Gastrocnemius medialis (tissue), 4 donors: ENCODE measurements at regions not wholly inside any gene's neighbourhood (a gene's known extent, or its start where the extent isn't known, plus 50 kb on each side); places are given as distances from the start of the nearest gene placed in this dataset.

Experiments
- ATAC-seq, 2 donors: fragments of 150-250 bp; one replicate each; pipeline ENCODE4 v1.9.1; 2016
- DNase-seq, 2 donors: peaks; one replicate each; pipeline ENCODE4 v3.0.0-alpha.2; 2019
- H3K27ac ChIP-seq, 4 donors: fragments of 200-600 bp; sonication (generic); 1 replicate in 1 of 4; 2 replicates in 3 of 4; pipeline ENCODE4 v1.5.1; 2016 to 2018; ENCODE audit warnings: mild to moderate bottlenecking in 2 of 4, moderate library complexity in 1 of 4
- H3K27me3 ChIP-seq, 3 donors: fragments of 200-600 bp; sonication (generic) in 2 of 3; 1 replicate in 1 of 3; 2 replicates in 2 of 3; pipeline versions ENCODE4 v1.5.1 to v1.6.0; 2016 to 2019; ENCODE audit warnings: mild to moderate bottlenecking in 1 of 3, moderate library complexity in 1 of 3
- H3K36me3 ChIP-seq, 2 donors: fragments of 200-600 bp; sonication (generic) in 1 of 2; one replicate each; pipeline ENCODE4 v1.5.1; 2017 to 2018
- H3K4me1 ChIP-seq, 2 donors: fragments of 200-600 bp; sonication (generic) in 1 of 2; one replicate each; pipeline ENCODE4 v1.5.1; 2016 to 2017; ENCODE audit warnings: mild to moderate bottlenecking in 2 of 2
- H3K4me3 ChIP-seq, 4 donors: fragments of 200-600 bp; sonication (generic) in 3 of 4; 1 replicate in 1 of 4; 2 replicates in 3 of 4; pipeline ENCODE4 v1.5.1; 2016 to 2019; ENCODE audit warnings: mild to moderate bottlenecking in 2 of 4
- H3K9me3 ChIP-seq, 3 donors: fragments of 200-600 bp; sonication (generic) in 2 of 3; 1 replicate in 1 of 3; 2 replicates in 2 of 3; pipeline ENCODE4 v1.5.1; 2016 to 2019
- POLR2A ChIP-seq, 2 donors: fragments of 450-650 bp; IDR thresholded peaks; one replicate each; pipeline ENCODE4 v1.6.1; 2017; ENCODE audit warnings: antibody characterized with exemption in 2 of 2, mild to moderate bottlenecking in 2 of 2, moderate library complexity in 2 of 2
- in situ Hi-C, 4 donors: fragments of 200-750 bp; cut with MboI; loops; one replicate each; pipeline versions ENCODE4 v1.15.0 to v1.8.0; 2017; ENCODE audit warnings: low sequenced_read_pairs in 4 of 4
- intact Hi-C: fragments of 100-400 bp; cut with DNase I; formaldehyde crosslinking; loops from one replicate; pipeline ENCODE4 v1.15.1; 2023; ENCODE audit warnings: low total_unique reads
- TF ChIP-seq, protein P1 (sequence below), 5 experiments: fragments of 450-650 bp in 3 of 5; fragments of 200-600 bp in 2 of 5; sonication (generic) in 2 of 5; IDR thresholded peaks in 4 of 5; conservative IDR thresholded peaks in 1 of 5; 1 replicate in 4 of 5; 2 replicates in 1 of 5; pipeline ENCODE4 v1.5.1; 2016 to 2019; ENCODE audit warnings: antibody characterized with exemption in 5 of 5, mild to moderate bottlenecking in 3 of 5, moderate library complexity in 3 of 5

DNA sequence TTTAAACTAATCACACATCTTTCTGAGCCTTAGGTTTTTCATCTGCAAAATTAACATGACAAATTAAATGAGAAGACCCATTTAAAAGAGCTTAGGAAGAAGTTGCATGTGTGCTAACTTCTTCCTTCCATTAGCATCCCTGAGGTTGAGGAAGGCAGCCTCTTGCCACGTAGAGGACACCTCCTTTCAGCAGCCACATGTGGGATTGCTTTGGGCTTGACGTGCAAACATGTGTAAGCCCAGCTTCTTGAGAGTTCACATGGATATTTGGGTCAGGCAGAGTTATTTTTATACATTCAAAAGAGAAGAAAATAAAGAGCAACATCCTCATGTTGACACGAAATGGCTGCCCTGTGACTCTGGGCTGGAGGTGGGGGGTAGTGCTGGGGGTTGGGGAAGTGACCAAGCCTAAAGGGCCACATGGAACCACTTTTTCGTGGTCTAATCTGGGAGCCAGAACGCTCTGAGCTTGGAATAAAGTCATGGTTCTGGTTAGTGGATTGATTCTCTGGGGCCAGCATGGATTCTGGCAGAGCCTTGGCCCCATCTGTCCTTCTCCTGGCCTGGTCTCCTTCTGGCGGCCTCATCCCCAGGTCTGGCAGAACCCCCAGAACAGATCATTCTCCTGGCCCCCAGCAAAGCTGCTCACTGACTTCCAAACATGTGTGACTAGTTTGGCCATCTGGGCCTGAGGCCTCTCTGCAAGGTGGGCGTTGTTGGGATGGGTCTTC lies 137.1 kb upstream of the USP24 start:
- in situ Hi-C loops (no loop called here), intact Hi-C loops (no loop called here)
- no peaks in the 10 kb centered on the region for H3K9me3 ChIP-seq
- no peaks in the 10 kb centered on the region for H3K36me3 ChIP-seq
- H3K4me1 ChIP-seq = peaks cover 11 to 21% of the 10 kb centered on the region in 2 donors
- DNase-seq (peak; percentile 46 to 67), ATAC-seq (peak; percentile 30 to 50)
- TF ChIP-seq POLR2A (IDR thresholded peaks at IDR 0.05) = no peak
- TF ChIP-seq, protein P1, sequence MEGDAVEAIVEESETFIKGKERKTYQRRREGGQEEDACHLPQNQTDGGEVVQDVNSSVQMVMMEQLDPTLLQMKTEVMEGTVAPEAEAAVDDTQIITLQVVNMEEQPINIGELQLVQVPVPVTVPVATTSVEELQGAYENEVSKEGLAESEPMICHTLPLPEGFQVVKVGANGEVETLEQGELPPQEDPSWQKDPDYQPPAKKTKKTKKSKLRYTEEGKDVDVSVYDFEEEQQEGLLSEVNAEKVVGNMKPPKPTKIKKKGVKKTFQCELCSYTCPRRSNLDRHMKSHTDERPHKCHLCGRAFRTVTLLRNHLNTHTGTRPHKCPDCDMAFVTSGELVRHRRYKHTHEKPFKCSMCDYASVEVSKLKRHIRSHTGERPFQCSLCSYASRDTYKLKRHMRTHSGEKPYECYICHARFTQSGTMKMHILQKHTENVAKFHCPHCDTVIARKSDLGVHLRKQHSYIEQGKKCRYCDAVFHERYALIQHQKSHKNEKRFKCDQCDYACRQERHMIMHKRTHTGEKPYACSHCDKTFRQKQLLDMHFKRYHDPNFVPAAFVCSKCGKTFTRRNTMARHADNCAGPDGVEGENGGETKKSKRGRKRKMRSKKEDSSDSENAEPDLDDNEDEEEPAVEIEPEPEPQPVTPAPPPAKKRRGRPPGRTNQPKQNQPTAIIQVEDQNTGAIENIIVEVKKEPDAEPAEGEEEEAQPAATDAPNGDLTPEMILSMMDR (IDR thresholded peaks at IDR 0.05 in 4 of 5, conservative IDR thresholded peaks at IDR 0.05 in 1 of 5) = no peak
- H3K27me3 ChIP-seq = no peaks in the 10 kb centered on the region
- peak overlapping the region; percentile 38 to 73 (median 68) for H3K27ac ChIP-seq
- no peak overlapping the region for H3K4me3 ChIP-seq

DNA sequence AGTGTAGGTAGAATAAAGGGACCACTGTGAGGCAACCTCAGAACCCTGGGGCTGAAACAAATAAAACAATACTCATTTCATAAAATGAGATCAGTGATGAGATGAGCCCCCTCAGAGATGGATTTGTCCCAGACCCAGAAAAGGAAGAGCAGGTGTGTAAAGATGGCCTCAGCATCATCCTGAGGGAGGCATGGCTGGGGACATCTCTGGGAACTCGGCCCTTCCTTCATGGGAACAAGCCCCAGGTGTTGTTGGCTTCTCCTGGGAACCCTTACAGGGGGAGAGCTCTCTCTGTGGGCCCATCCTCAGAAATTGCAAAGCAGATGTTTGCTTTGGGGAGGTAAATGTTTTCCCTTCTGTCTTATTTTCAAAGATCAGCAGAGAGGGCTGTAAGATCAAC lies 133.2 kb upstream of the USP24 start:
- H3K9me3 ChIP-seq = no peaks in the 10 kb centered on the region
- no peaks in the 10 kb centered on the region for H3K27me3 ChIP-seq
- no peak for TF ChIP-seq POLR2A (IDR thresholded peaks at IDR 0.05)
- TF ChIP-seq, protein P1 (IDR thresholded peaks at IDR 0.05 in 4 of 5, conservative IDR thresholded peaks at IDR 0.05 in 1 of 5) = no peak
- H3K27ac ChIP-seq = peak overlapping the region in 1 of 4 donors; percentile 23
- no peak overlapping the region for H3K4me3 ChIP-seq
- ATAC-seq = no peak
- no peaks in the 10 kb centered on the region for H3K36me3 ChIP-seq
- DNase-seq = no peak
- intact Hi-C loops = no loop called here
- peaks cover 11 to 17% of the 10 kb centered on the region in 2 donors for H3K4me1 ChIP-seq
- in situ Hi-C loops = no loop called here

DNA sequence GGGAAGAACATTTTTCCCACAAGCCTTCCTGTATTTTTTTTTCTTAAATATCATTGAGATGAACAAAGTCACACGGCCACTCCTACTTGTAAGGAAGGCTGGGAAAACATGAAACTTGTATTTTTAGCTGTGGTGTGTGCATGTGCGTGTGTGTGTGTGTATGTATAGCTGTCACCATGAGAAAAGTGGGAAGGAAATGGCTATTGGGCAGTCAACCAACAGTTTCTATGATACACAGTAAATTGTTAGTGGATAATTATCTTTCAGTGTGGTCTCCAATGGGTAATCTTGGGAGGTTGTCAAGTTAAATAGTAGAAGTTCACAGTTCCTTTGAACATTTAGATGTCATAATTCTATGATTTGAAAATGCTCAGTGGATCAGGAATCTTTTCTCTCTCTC lies 132.7 kb upstream of the USP24 start:
- Histone ChIP-seq H3K36me3 (no peaks in the 10 kb centered on the region), H3K27ac (peak overlapping the region in 1 of 4 donors; percentile 23), H3K27me3 (no peaks in the 10 kb centered on the region), H3K9me3 (no peaks in the 10 kb centered on the region), H3K4me3 (no peak overlapping the region), H3K4me1 (peaks cover 10 to 12% of the 10 kb centered on the region in 2 donors)
- intact Hi-C loops (no loop called here), in situ Hi-C loops (no loop called here)
- DNase-seq = no peak
- TF ChIP-seq, protein P1 (IDR thresholded peaks at IDR 0.05 in 4 of 5, conservative IDR thresholded peaks at IDR 0.05 in 1 of 5) = no peak
- no peak for TF ChIP-seq POLR2A (IDR thresholded peaks at IDR 0.05)
- no peak for ATAC-seq

DNA sequence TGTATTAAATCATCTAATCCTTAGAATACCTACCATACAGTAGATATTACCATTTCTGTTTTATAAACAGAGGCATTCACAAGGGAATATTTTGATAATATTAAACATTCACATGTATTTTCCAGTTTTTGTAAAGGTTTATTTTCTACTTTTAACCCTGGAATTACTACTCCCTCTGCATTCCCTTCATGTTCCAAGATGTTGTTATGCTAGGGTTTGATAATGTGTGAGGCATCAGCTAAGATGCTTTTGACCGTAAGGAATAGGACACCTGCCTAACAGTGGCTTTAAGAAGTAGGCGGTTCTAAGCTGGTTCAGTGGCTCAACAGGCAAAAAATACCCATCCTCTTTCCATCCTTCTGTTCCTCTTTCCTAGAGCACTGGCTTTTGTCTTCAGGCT lies 131.9 kb upstream of the USP24 start:
- ATAC-seq = no peak

More for the DNA sequence above, 131.9 kb upstream of the USP24 start:
- H3K4me3 ChIP-seq = no peak overlapping the region
- no peak overlapping the region for H3K27ac ChIP-seq
- no peaks in the 10 kb centered on the region for H3K9me3 ChIP-seq
- peaks cover 1 to 3% of the 10 kb centered on the region in 2 donors for H3K4me1 ChIP-seq
- no peaks in the 10 kb centered on the region for H3K36me3 ChIP-seq
- TF ChIP-seq, protein P1 (IDR thresholded peaks at IDR 0.05 in 4 of 5, conservative IDR thresholded peaks at IDR 0.05 in 1 of 5) = no peak
- TF ChIP-seq POLR2A (IDR thresholded peaks at IDR 0.05) = no peak
- intact Hi-C loops = no loop called here
- in situ Hi-C loops = no loop called here
- H3K27me3 ChIP-seq = no peaks in the 10 kb centered on the region
- no peak for DNase-seq
